Liver (tissue), 8 donors: ENCODE measurements at regions not wholly inside any gene's neighbourhood (a gene's known extent, or its start where the extent isn't known, plus 50 kb on each side); places are given as distances from the start of the nearest gene placed in this dataset.

Source experiments
- DNase-seq: peaks from one replicate; pipeline ENCODE4 v3.0.0-alpha.2; 2017; ENCODE audit warnings: low spot score
- H3K27ac ChIP-seq, 2 donors: one replicate each; pipeline ENCODE4 v1.7.0; 2013; ENCODE audit warnings: inconsistent platforms in 2 of 2, low read length in 2 of 2, control low read depth in 1 of 2, low read depth in 1 of 2, mild to moderate bottlenecking in 1 of 2
- H3K27me3 ChIP-seq, 4 donors: one replicate each; pipeline versions ENCODE4 v1.6.1 to v1.7.0; 2013; ENCODE audit warnings: low read length in 3 of 4, inconsistent platforms in 1 of 4, mild to moderate bottlenecking in 1 of 4, moderate library complexity in 1 of 4; ENCODE audit not compliant: control insufficient read depth in 4 of 4, insufficient read depth in 4 of 4
- H3K36me3 ChIP-seq, 4 donors: one replicate each; pipeline versions ENCODE4 v1.6.1 to v1.7.0; 2013; ENCODE audit warnings: low read length in 3 of 4, mild to moderate bottlenecking in 3 of 4, low read depth in 1 of 4, moderate library complexity in 1 of 4; ENCODE audit not compliant: control insufficient read depth in 4 of 4, insufficient read depth in 3 of 4
- H3K4me1 ChIP-seq, 4 donors: one replicate each; pipeline versions ENCODE4 v1.6.1 to v1.7.0; 2013; ENCODE audit warnings: low read length in 3 of 4, mild to moderate bottlenecking in 3 of 4, moderate library complexity in 1 of 4; ENCODE audit not compliant: control insufficient read depth in 4 of 4, insufficient read depth in 4 of 4
- H3K4me3 ChIP-seq, 3 donors: one replicate each; pipeline versions ENCODE4 v1.6.1 to v1.7.0; 2013; ENCODE audit warnings: low read length in 3 of 3, control low read depth in 1 of 3, low read depth in 1 of 3, mild to moderate bottlenecking in 1 of 3
- H3K9ac ChIP-seq, 2 donors: one replicate each; pipeline ENCODE4 v1.7.0; 2013; ENCODE audit warnings: low read length in 2 of 2, mild to moderate bottlenecking in 2 of 2, moderate library complexity in 2 of 2, control low read depth in 1 of 2, low read depth in 1 of 2
- H3K9me3 ChIP-seq, 4 donors: one replicate each; pipeline versions ENCODE4 v1.6.1 to v1.7.0; 2013; ENCODE audit warnings: low read length in 3 of 4; ENCODE audit not compliant: control insufficient read depth in 4 of 4
- ATF3 ChIP-seq: IDR thresholded peaks from 2 replicates; pipeline ENCODE4 v1.6.1; 2016; ENCODE audit warnings: antibody characterized with exemption
- CTCF ChIP-seq: fragments of 150-350 bp; IDR thresholded peaks from 2 replicates; pipeline ENCODE4 v1.5.1; 2017; ENCODE audit warnings: improper control_type of control experiment, low read depth, low read length; ENCODE audit not compliant: missing input control
- EGR1 ChIP-seq, 2 donors: IDR thresholded peaks; 2 replicates each; pipeline ENCODE4 v1.6.1; 2016 to 2018; ENCODE audit warnings: antibody characterized with exemption in 2 of 2, low read depth in 2 of 2
- FOXA1 ChIP-seq: IDR thresholded peaks from 2 replicates; pipeline ENCODE4 v1.6.1; 2016; ENCODE audit warnings: antibody characterized with exemption
- FOXA2 ChIP-seq: IDR thresholded peaks from 2 replicates; pipeline ENCODE4 v1.6.1; 2016; ENCODE audit warnings: antibody characterized with exemption
- GABPA ChIP-seq, 2 donors: IDR thresholded peaks in 1 of 2; conservative IDR thresholded peaks in 1 of 2; 2 replicates each; pipeline ENCODE4 v1.6.1; 2016; ENCODE audit warnings: antibody characterized with exemption in 2 of 2, mild to moderate bottlenecking in 1 of 2, moderate library complexity in 1 of 2
- HNF4A ChIP-seq, 2 donors: conservative IDR thresholded peaks; 2 replicates each; pipeline ENCODE4 v1.6.1; 2016; ENCODE audit warnings: antibody characterized with exemption in 2 of 2, mild to moderate bottlenecking in 2 of 2
- HNF4G ChIP-seq: IDR thresholded peaks from 2 replicates; pipeline ENCODE4 v1.6.1; 2016; ENCODE audit warnings: antibody characterized with exemption
- JUND ChIP-seq, 2 donors: IDR thresholded peaks; 2 replicates each; pipeline ENCODE4 v1.6.1; 2016; ENCODE audit warnings: antibody characterized with exemption in 2 of 2
- MAX ChIP-seq: IDR thresholded peaks from 2 replicates; pipeline ENCODE4 v1.6.1; 2016; ENCODE audit warnings: antibody characterized with exemption
- NR2F2 ChIP-seq: IDR thresholded peaks from 2 replicates; pipeline ENCODE4 v1.6.1; 2016; ENCODE audit warnings: antibody characterized with exemption
- RAD21 ChIP-seq, 2 donors: IDR thresholded peaks; 2 replicates each; pipeline ENCODE4 v1.6.1; 2016; ENCODE audit warnings: antibody characterized with exemption in 2 of 2, mild to moderate bottlenecking in 2 of 2
- REST ChIP-seq: IDR thresholded peaks from 2 replicates; pipeline ENCODE4 v1.6.1; 2016; ENCODE audit warnings: antibody characterized with exemption, mild to moderate bottlenecking
- RXRA ChIP-seq, 2 donors: IDR thresholded peaks; 2 replicates each; pipeline ENCODE4 v1.6.1; 2017 to 2018; ENCODE audit warnings: antibody characterized with exemption in 2 of 2, mild to moderate bottlenecking in 1 of 2
- SP1 ChIP-seq: IDR thresholded peaks from 2 replicates; pipeline ENCODE4 v1.6.1; 2018; ENCODE audit warnings: antibody characterized with exemption, mild to moderate bottlenecking
- TAF1 ChIP-seq: conservative IDR thresholded peaks from 2 replicates; pipeline ENCODE4 v1.6.1; 2016; ENCODE audit warnings: antibody characterized with exemption, mild to moderate bottlenecking
- YY1 ChIP-seq: IDR thresholded peaks from 2 replicates; pipeline ENCODE4 v1.6.1; 2016; ENCODE audit warnings: antibody characterized with exemption, mild to moderate bottlenecking
- ZBTB33 ChIP-seq: IDR thresholded peaks from 2 replicates; pipeline ENCODE4 v1.6.1; 2016; ENCODE audit warnings: antibody characterized with exemption
- WGBS: extraction: QIAGEN DNeasy Blood & Tissue Kit; methylation state at CpG from one replicate; pipeline ENCODE4 v1.1.7; 2013; 5-methylcytosine and 5-hydroxymethylcytosine counted together
- donor health status: healthy.
- donor health status: healthy.
- donor health status: healthy.
- donor health status: healthy.
- donor health status: healthy.

- H3K9ac ChIP-seq = no peak overlapping the region
- no peak for DNase-seq
- no peaks in the 10 kb centered on the region for H3K36me3 ChIP-seq
- no peaks in the 10 kb centered on the region for H3K27me3 ChIP-seq
- no peak overlapping the region for H3K27ac ChIP-seq
- no peaks in the 10 kb centered on the region for H3K9me3 ChIP-seq
- H3K4me1 ChIP-seq = no peaks in the 10 kb centered on the region
- TF ChIP-seq ZBTB33 (no peak), NR2F2 (no peak), CTCF (no peak), YY1 (no peak), RAD21 (IDR thresholded peaks at IDR 0.05) (no peak), GABPA (IDR thresholded peaks at IDR 0.05 in 1 of 2, conservative IDR thresholded peaks at IDR 0.05 in 1 of 2) (no peak), TAF1 (no peak), MAX (no peak), FOXA2 (no peak), FOXA1 (no peak), HNF4A (conservative IDR thresholded peaks at IDR 0.05) (no peak), JUND (IDR thresholded peaks at IDR 0.05) (no peak), EGR1 (IDR thresholded peaks at IDR 0.05; ENCODE audit: low read depth in 2 of 2) (no peak)
- WGBS = 73% methylated on average over 3 of the region's 3 CpGs
- no peak overlapping the region for H3K4me3 ChIP-seq
Observed at GRCh38 chr6:140609321-140609720, 1234.9 kb upstream of the CITED2 start.

GRCh38 chr6:140604786-140605185, 1230.3 kb upstream of the CITED2 start:
- Histone ChIP-seq H3K4me3 (no peak overlapping the region), H3K27ac (no peak overlapping the region), H3K4me1 (no peaks in the 10 kb centered on the region), H3K36me3 (no peaks in the 10 kb centered on the region), H3K9ac (no peak overlapping the region), H3K9me3 (no peaks in the 10 kb centered on the region), H3K27me3 (no peaks in the 10 kb centered on the region)
- no peak for TF ChIP-seq HNF4A (conservative IDR thresholded peaks at IDR 0.05)
- no peak for TF ChIP-seq FOXA2
- TF ChIP-seq GABPA (IDR thresholded peaks at IDR 0.05 in 1 of 2, conservative IDR thresholded peaks at IDR 0.05 in 1 of 2) = no peak
- no peak for TF ChIP-seq CTCF
- no peak for TF ChIP-seq MAX
- no peak for TF ChIP-seq NR2F2
- TF ChIP-seq HNF4G = no peak
- no peak for TF ChIP-seq JUND (IDR thresholded peaks at IDR 0.05)
- no peak for TF ChIP-seq ZBTB33
- TF ChIP-seq RXRA (IDR thresholded peaks at IDR 0.05) = no peak
- TF ChIP-seq REST = no peak
- no peak for TF ChIP-seq TAF1
- no peak for TF ChIP-seq SP1
- TF ChIP-seq ATF3 = no peak
- no peak for TF ChIP-seq RAD21 (IDR thresholded peaks at IDR 0.05)
- TF ChIP-seq YY1 = no peak
- no peak for TF ChIP-seq EGR1 (IDR thresholded peaks at IDR 0.05; ENCODE audit: low read depth in 2 of 2)
- no peak for TF ChIP-seq FOXA1
- WGBS = 87% methylated on average over 3 of the region's 3 CpGs
- no peak for DNase-seq
